MM.1S (cell line): ENCODE measurements at regions not wholly inside any gene's neighbourhood (a gene's known extent, or its start where the extent isn't known, plus 50 kb on each side); places are given as distances from the start of the nearest gene placed in this dataset.

Experiments
- CTCF ChIP-seq: fragments of 300-600 bp; sonication (generic); IDR thresholded peaks from 2 replicates; pipeline ENCODE4 v1.5.1; 2016; ENCODE audit warnings: antibody characterized with exemption, low read length, mixed read lengths
- EZH2 ChIP-seq: fragments of 300-600 bp; sonication (generic); optimal IDR thresholded peaks from 2 replicates; pipeline ENCODE3; 2017; ENCODE audit warnings: low read depth, mild to moderate bottlenecking, antibody characterized with exemption, low read length, mixed read lengths
- EZH2phosphoT487 ChIP-seq: fragments of 300-600 bp; sonication (generic); IDR thresholded peaks from 2 replicates; pipeline ENCODE4 v1.6.1; 2018; ENCODE audit warnings: antibody characterized with exemption, low read length

DNA sequence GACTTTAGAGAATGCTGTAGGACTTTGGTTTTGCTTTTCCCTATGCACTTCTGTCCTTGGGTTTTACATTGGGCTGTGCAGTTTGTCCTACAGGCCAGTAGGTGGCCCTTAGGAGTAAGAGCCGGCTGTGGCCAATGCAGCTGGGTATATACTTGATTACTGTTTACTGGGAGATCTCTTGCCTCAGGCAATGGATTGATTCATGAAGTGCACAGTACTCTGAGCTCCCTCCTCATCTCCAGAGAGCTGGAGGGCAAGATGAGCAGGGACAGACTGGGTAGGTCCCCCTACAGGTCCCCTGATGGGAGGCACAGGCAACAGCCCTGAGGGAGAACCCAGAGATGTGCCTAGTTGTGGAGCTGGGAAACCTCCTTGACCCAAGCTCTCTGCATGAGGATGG, 103.8 kb upstream of the QRFPR start:
- peak; percentile 84 for TF ChIP-seq CTCF
- no peak for TF ChIP-seq EZH2phosphoT487
- no peak for TF ChIP-seq EZH2
